Left ventricle myocardium inferior (tissue), 1 donor: ENCODE measurements at regions not wholly inside any gene's neighbourhood (a gene's known extent, or its start where the extent isn't known, plus 50 kb on each side); places are given as distances from the start of the nearest gene placed in this dataset.

Experiments used
- DNase-seq: peaks from one replicate; pipeline ENCODE4 v3.0.0-alpha.2; 2020
- H3K27ac ChIP-seq: fragments of 200-600 bp; replicated peaks from 2 replicates; pipeline ENCODE4 v1.8.0; 2021
- H3K27me3 ChIP-seq: fragments of 200-600 bp; 2 replicates; pipeline ENCODE4 v1.8.0; 2021; ENCODE audit warnings: low read depth
- H3K36me3 ChIP-seq: fragments of 200-600 bp; 2 replicates; pipeline ENCODE4 v1.8.0; 2021
- H3K4me1 ChIP-seq: fragments of 200-600 bp; 2 replicates; pipeline ENCODE4 v1.8.0; 2021
- H3K4me3 ChIP-seq: fragments of 200-600 bp; 2 replicates; pipeline ENCODE4 v1.8.0; 2021; ENCODE audit warnings: mild to moderate bottlenecking, moderate library complexity
- H3K9me3 ChIP-seq: fragments of 200-600 bp; replicated peaks from 2 replicates; pipeline ENCODE4 v1.8.0; 2021
- CTCF ChIP-seq: fragments of 200-600 bp; IDR thresholded peaks from 2 replicates; pipeline ENCODE4 v1.8.0; 2021; ENCODE audit warnings: antibody characterized with exemption, mild to moderate bottlenecking, borderline replicate concordance
- intact Hi-C: fragments of 100-400 bp; cut with micrococcal nuclease; formaldehyde crosslinking; loops from one replicate; pipeline ENCODE4 v1.11.0; 2022
- donor health status: DM: no; HTN: yes; CAD: no; lungs with severe emphysema.

GRCh38 chr20:22652681-22653588 lies 68.6 kb upstream of the FOXA2 start:
- Histone ChIP-seq H3K27me3 (peaks cover 61% of the 10 kb centered on the region), H3K27ac (no peak overlapping the region)
- intact Hi-C loops, result no loop called here

GRCh38 chr20:22653658-22654642 lies 69.6 kb upstream of the FOXA2 start:
- H3K36me3 ChIP-seq, result no peaks in the 10 kb centered on the region
- H3K4me3 ChIP-seq, result no peak overlapping the region
- intact Hi-C loops, result no loop called here
- DNase-seq, result no peak
- H3K4me1 ChIP-seq, result no peaks in the 10 kb centered on the region
- no peak overlapping the region for H3K27ac ChIP-seq
- no peaks in the 10 kb centered on the region for H3K9me3 ChIP-seq
- TF ChIP-seq CTCF, result no peak
- peaks cover 69% of the 10 kb centered on the region for H3K27me3 ChIP-seq

More at GRCh38 chr20:22652681-22653588, 68.6 kb upstream of the FOXA2 start:
- TF ChIP-seq CTCF, result no peak
- Histone ChIP-seq H3K9me3 (peaks cover 4% of the 10 kb centered on the region), H3K4me3 (no peak overlapping the region), H3K36me3 (no peaks in the 10 kb centered on the region), H3K4me1 (no peaks in the 10 kb centered on the region)
- no peak for DNase-seq

- Histone ChIP-seq H3K4me3 (no peak overlapping the region), H3K27me3 (peaks cover 86% of the 10 kb centered on the region), H3K36me3 (no peaks in the 10 kb centered on the region), H3K4me1 (no peaks in the 10 kb centered on the region), H3K9me3 (peaks cover 17% of the 10 kb centered on the region), H3K27ac (no peak overlapping the region)
- no peak for DNase-seq
- intact Hi-C loops, result no loop called here
- no peak for TF ChIP-seq CTCF
Observed at GRCh38 chr20:22663528-22664025, 79.2 kb upstream of the FOXA2 start.

- Histone ChIP-seq H3K4me1 (no peaks in the 10 kb centered on the region), H3K36me3 (no peaks in the 10 kb centered on the region), H3K9me3 (peaks cover 41% of the 10 kb centered on the region), H3K27ac (no peak overlapping the region), H3K4me3 (no peak overlapping the region), H3K27me3 (peaks cover 79% of the 10 kb centered on the region)
- TF ChIP-seq CTCF, result no peak
- no peak for DNase-seq
- intact Hi-C loops, result no loop called here
Observed at GRCh38 chr20:22667198-22667597, 82.8 kb upstream of the FOXA2 start.

GRCh38 chr20:22672191-22672590 lies 87.8 kb upstream of the FOXA2 start:
- no peak for TF ChIP-seq CTCF
- DNase-seq, result no peak
- Histone ChIP-seq H3K4me3 (no peak overlapping the region), H3K36me3 (no peaks in the 10 kb centered on the region), H3K27me3 (peaks cover 75% of the 10 kb centered on the region), H3K27ac (no peak overlapping the region), H3K4me1 (no peaks in the 10 kb centered on the region), H3K9me3 (peaks cover 33% of the 10 kb centered on the region)
- intact Hi-C loops, result no loop called here
